ENCODE measurements at regions not wholly inside any gene's neighbourhood (a gene's known extent, or its start where the extent isn't known, plus 50 kb on each side); places are given as distances from the start of the nearest gene placed in this dataset.
"Not testable (repeated sequence)": the region's sequence is repeated elsewhere in the genome, so short reads cannot be mapped to it uniquely, and the experiment has no call there.

DNA sequence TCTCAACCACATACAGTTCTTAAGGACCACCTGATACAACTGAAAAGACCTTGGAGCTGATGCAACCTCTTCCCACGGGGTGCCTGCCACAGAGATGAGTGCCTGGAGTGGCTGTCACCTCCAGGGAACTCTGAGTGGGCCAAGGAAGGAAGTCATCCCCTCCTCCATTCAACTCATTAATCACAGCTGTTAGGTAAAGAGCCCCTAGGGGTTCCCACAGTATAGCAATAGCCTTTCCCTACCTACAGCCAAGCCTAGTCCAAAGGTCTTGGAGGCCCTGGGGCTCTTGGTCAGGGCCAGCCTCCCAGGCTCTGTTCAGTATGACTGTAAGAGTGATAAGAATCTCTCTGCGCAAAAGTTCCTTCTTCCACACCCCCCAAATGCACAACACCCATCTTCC lies 70.4 kb upstream of the NFE2L3 start:
- H3K4me1 ChIP-seq (ENCODE audit: control insufficient read depth in 1 of 2, insufficient read depth in 2 of 2, low read length in 2 of 2): no peaks in the 10 kb centered on the region
- H3K36me3 ChIP-seq (ENCODE audit: control insufficient read depth in 1 of 2, insufficient read depth in 2 of 2, low read length in 2 of 2): no peaks in the 10 kb centered on the region
- H3K9me3 ChIP-seq (ENCODE audit: control insufficient read depth in 1 of 2, low read length in 2 of 2): no peaks in the 10 kb centered on the region
- H3K4me3 ChIP-seq (ENCODE audit: low read depth in 1 of 2, low read length in 2 of 2): no peak overlapping the region
- no peak overlapping the region for H3K27ac ChIP-seq (ENCODE audit: low read length)
- H3K27me3 ChIP-seq (ENCODE audit: low read depth, low read length): peaks cover 8% of the 10 kb centered on the region

- Histone ChIP-seq H3K27me3 (ENCODE audit: low read depth, low read length) (peaks cover 8% of the 10 kb centered on the region), H3K9me3 (ENCODE audit: control insufficient read depth in 1 of 2, low read length in 2 of 2) (no peaks in the 10 kb centered on the region), H3K4me1 (ENCODE audit: control insufficient read depth in 1 of 2, insufficient read depth in 2 of 2, low read length in 2 of 2) (no peaks in the 10 kb centered on the region), H3K4me3 (ENCODE audit: low read depth in 1 of 2, low read length in 2 of 2) (no peak overlapping the region), H3K27ac (ENCODE audit: low read length) (no peak overlapping the region), H3K36me3 (ENCODE audit: control insufficient read depth in 1 of 2, insufficient read depth in 2 of 2, low read length in 2 of 2) (no peaks in the 10 kb centered on the region)
Observed at GRCh38 chr7:26083113-26083512, 68.9 kb upstream of the NFE2L3 start.

DNA sequence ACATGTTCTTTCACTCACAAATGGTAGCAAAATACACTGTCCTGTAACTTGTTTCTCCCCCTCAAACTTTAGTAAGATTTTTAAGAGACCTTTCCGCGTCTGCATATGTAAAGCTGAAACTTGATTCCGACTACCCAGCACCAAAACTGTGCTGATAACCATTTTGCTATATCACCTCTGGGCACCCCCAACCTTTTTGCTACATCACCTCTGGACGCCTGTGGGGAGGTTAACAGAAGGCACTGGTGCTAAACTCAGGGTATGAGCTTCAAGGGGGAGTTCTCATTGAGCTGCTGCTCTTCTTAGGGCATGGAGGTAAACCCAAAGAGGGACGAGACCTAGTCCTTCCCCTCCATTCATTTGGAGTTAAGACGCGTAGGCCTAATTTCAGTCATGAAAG lies 67.6 kb upstream of the NFE2L3 start:
- H3K9me3 ChIP-seq (ENCODE audit: control insufficient read depth in 1 of 2, low read length in 2 of 2): no peaks in the 10 kb centered on the region
- no peak overlapping the region for H3K27ac ChIP-seq (ENCODE audit: low read length)
- no peaks in the 10 kb centered on the region for H3K36me3 ChIP-seq (ENCODE audit: control insufficient read depth in 1 of 2, insufficient read depth in 2 of 2, low read length in 2 of 2)
- no peaks in the 10 kb centered on the region for H3K4me1 ChIP-seq (ENCODE audit: control insufficient read depth in 1 of 2, insufficient read depth in 2 of 2, low read length in 2 of 2)
- H3K4me3 ChIP-seq (ENCODE audit: low read depth in 1 of 2, low read length in 2 of 2): no peak overlapping the region
- peaks cover 4% of the 10 kb centered on the region for H3K27me3 ChIP-seq (ENCODE audit: low read depth, low read length)

- Histone ChIP-seq H3K36me3 (ENCODE audit: control insufficient read depth in 1 of 2, insufficient read depth in 2 of 2, low read length in 2 of 2) (no peaks in the 10 kb centered on the region), H3K27ac (ENCODE audit: low read length) (no peak overlapping the region), H3K27me3 (ENCODE audit: low read depth, low read length) (no peaks in the 10 kb centered on the region), H3K4me1 (ENCODE audit: control insufficient read depth in 1 of 2, insufficient read depth in 2 of 2, low read length in 2 of 2) (peaks cover 0 to 2% of the 10 kb centered on the region in 2 donors), H3K4me3 (ENCODE audit: low read depth in 1 of 2, low read length in 2 of 2) (no peak overlapping the region), H3K9me3 (ENCODE audit: control insufficient read depth in 1 of 2, low read length in 2 of 2) (no peaks in the 10 kb centered on the region)
Observed at GRCh38 chr7:26085771-26086170, 66.2 kb upstream of the NFE2L3 start.

DNA sequence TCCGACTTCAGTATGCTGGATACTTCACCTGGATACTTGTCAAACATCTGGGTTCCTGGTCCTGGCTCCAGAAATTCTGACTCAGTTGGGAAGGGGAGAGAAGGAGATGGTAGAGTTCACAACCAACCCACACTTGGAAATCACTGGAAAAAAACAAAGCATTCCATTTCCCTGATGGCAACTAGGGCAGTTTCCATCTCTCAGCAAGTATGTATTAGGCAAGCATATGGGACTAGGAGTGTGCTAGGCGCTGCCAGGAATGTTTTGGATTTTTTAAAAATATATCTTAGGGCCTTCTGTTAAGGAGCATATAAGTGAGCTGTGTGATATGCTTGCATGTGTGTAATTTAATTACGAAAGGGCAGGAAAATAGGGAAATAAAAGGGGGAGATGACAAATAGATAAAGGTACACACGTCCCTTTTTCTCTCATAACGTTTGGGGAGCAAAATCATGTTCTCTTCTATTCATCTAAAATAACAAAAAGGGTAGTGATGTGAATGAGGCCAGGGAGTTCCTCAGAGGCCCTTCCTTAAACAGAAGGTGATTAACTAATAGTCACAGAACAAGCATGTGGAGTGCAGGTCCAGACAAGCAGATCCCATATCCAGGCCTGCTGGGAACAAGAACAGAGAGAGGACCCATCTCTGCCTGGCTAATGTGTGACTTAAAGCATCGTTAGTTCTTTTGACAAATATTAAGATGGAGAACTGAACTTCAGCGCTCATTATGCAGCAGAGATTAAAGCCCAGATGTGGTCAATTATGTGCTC lies 64.5 kb upstream of the NFE2L3 start:
- no peak overlapping the region for H3K27ac ChIP-seq (ENCODE audit: low read length)
- no peaks in the 10 kb centered on the region for H3K9me3 ChIP-seq (ENCODE audit: control insufficient read depth in 1 of 2, low read length in 2 of 2)
- no peaks in the 10 kb centered on the region for H3K27me3 ChIP-seq (ENCODE audit: low read depth, low read length)
- no peak overlapping the region for H3K4me3 ChIP-seq (ENCODE audit: low read depth in 1 of 2, low read length in 2 of 2)
- H3K4me1 ChIP-seq (ENCODE audit: control insufficient read depth in 1 of 2, insufficient read depth in 2 of 2, low read length in 2 of 2): peaks cover 0 to 6% of the 10 kb centered on the region in 2 donors
- H3K36me3 ChIP-seq (ENCODE audit: control insufficient read depth in 1 of 2, insufficient read depth in 2 of 2, low read length in 2 of 2): no peaks in the 10 kb centered on the region

GRCh38 chr7:26089469-26089868 lies 62.5 kb upstream of the NFE2L3 start:
- H3K27me3 ChIP-seq (ENCODE audit: low read depth, low read length); H3K9me3 ChIP-seq (ENCODE audit: control insufficient read depth in 1 of 2, low read length in 2 of 2); H3K36me3 ChIP-seq (ENCODE audit: control insufficient read depth in 1 of 2, insufficient read depth in 2 of 2, low read length in 2 of 2); H3K4me3 ChIP-seq (ENCODE audit: low read depth in 1 of 2, low read length in 2 of 2); H3K4me1 ChIP-seq (ENCODE audit: control insufficient read depth in 1 of 2, insufficient read depth in 2 of 2, low read length in 2 of 2); H3K27ac ChIP-seq (ENCODE audit: low read length): not testable (repeated sequence)

- no peaks in the 10 kb centered on the region for H3K36me3 ChIP-seq (ENCODE audit: control insufficient read depth in 1 of 2, insufficient read depth in 2 of 2, low read length in 2 of 2)
- no peak overlapping the region for H3K27ac ChIP-seq (ENCODE audit: low read length)
- peaks cover 0 to 6% of the 10 kb centered on the region in 2 donors for H3K4me1 ChIP-seq (ENCODE audit: control insufficient read depth in 1 of 2, insufficient read depth in 2 of 2, low read length in 2 of 2)
- no peaks in the 10 kb centered on the region for H3K9me3 ChIP-seq (ENCODE audit: control insufficient read depth in 1 of 2, low read length in 2 of 2)
- H3K4me3 ChIP-seq (ENCODE audit: low read depth in 1 of 2, low read length in 2 of 2): peak overlapping the region in 1 of 2 donors; percentile 19
- no peaks in the 10 kb centered on the region for H3K27me3 ChIP-seq (ENCODE audit: low read depth, low read length)
Observed at GRCh38 chr7:26090927-26091519, 61.0 kb upstream of the NFE2L3 start.

DNA sequence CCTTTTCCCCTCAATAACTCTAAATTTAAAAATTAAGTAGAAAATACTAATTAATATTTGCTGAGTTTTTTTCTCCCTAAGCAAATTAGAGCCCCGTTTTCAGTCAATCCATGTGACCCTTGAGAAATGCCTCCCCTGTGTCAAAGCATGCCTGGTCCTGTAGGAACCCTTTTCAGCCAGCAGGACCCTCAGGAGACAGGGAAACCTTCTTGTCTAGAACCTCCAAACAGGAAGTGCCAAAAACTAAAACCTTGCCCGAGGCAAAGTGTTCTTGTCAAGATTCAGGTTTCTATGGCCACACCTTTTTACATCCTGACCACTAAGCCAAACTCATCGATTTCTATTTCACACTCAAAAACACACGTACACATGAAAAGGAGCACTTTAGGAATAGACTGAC lies 60.1 kb upstream of the NFE2L3 start:
- Histone ChIP-seq H3K4me3 (ENCODE audit: low read depth in 1 of 2, low read length in 2 of 2) (no peak overlapping the region), H3K4me1 (ENCODE audit: control insufficient read depth in 1 of 2, insufficient read depth in 2 of 2, low read length in 2 of 2) (peaks cover 0 to 6% of the 10 kb centered on the region in 2 donors)

DNA sequence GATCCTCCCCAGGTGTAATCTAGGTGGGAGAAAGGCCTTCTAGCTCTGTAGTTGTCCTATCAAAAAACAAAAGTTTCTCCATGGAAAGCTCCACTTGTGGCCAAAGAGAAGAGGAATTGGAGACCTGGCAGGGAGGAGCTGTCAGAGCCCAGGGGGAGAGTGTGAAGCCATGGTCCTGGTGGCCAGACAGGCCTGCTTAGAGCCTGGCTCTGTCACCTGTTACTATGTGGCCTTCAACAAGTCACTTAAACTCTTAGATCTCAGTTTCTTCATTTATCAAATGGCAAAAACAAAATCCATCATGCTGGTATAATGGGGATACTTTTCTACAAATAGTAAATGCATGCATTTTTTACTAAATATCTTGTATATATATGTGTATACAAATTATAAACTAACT lies 59.0 kb upstream of the NFE2L3 start:
- Histone ChIP-seq H3K27ac (ENCODE audit: low read length) (no peak overlapping the region), H3K9me3 (ENCODE audit: control insufficient read depth in 1 of 2, low read length in 2 of 2) (no peaks in the 10 kb centered on the region), H3K27me3 (ENCODE audit: low read depth, low read length) (no peaks in the 10 kb centered on the region), H3K4me3 (ENCODE audit: low read depth in 1 of 2, low read length in 2 of 2) (no peak overlapping the region), H3K36me3 (ENCODE audit: control insufficient read depth in 1 of 2, insufficient read depth in 2 of 2, low read length in 2 of 2) (no peaks in the 10 kb centered on the region), H3K4me1 (ENCODE audit: control insufficient read depth in 1 of 2, insufficient read depth in 2 of 2, low read length in 2 of 2) (peaks cover 0 to 6% of the 10 kb centered on the region in 2 donors)

More for the DNA sequence above, 60.1 kb upstream of the NFE2L3 start:
- Histone ChIP-seq H3K27ac (ENCODE audit: low read length) (no peak overlapping the region), H3K9me3 (ENCODE audit: control insufficient read depth in 1 of 2, low read length in 2 of 2) (no peaks in the 10 kb centered on the region), H3K27me3 (ENCODE audit: low read depth, low read length) (no peaks in the 10 kb centered on the region), H3K36me3 (ENCODE audit: control insufficient read depth in 1 of 2, insufficient read depth in 2 of 2, low read length in 2 of 2) (no peaks in the 10 kb centered on the region)

DNA sequence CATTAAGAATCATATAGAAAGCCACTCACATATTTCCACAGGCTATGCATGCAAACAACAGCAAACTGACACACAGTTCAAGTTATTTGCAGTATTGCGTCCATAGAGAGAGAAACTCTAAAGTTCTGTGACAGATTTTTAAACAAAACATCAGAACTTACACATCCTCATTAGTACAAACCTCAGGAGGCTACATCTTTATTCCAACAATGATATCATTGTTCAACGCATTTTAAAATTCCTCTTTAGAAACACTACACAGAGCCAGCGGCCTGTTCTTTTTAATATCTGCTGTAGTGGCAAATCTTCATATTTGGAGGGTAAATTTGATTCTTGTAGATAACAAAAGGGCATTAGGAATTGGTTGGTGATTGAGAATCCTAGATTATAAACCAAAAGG lies 55.9 kb upstream of the NFE2L3 start:
- H3K4me1 ChIP-seq (ENCODE audit: control insufficient read depth in 1 of 2, insufficient read depth in 2 of 2, low read length in 2 of 2): peaks cover 0 to under 1% of the 10 kb centered on the region in 2 donors
- H3K4me3 ChIP-seq (ENCODE audit: low read depth in 1 of 2, low read length in 2 of 2): no peak overlapping the region
- no peaks in the 10 kb centered on the region for H3K36me3 ChIP-seq (ENCODE audit: control insufficient read depth in 1 of 2, insufficient read depth in 2 of 2, low read length in 2 of 2)
- H3K9me3 ChIP-seq (ENCODE audit: control insufficient read depth in 1 of 2, low read length in 2 of 2): no peaks in the 10 kb centered on the region
- H3K27me3 ChIP-seq (ENCODE audit: low read depth, low read length): no peaks in the 10 kb centered on the region
- no peak overlapping the region for H3K27ac ChIP-seq (ENCODE audit: low read length)

DNA sequence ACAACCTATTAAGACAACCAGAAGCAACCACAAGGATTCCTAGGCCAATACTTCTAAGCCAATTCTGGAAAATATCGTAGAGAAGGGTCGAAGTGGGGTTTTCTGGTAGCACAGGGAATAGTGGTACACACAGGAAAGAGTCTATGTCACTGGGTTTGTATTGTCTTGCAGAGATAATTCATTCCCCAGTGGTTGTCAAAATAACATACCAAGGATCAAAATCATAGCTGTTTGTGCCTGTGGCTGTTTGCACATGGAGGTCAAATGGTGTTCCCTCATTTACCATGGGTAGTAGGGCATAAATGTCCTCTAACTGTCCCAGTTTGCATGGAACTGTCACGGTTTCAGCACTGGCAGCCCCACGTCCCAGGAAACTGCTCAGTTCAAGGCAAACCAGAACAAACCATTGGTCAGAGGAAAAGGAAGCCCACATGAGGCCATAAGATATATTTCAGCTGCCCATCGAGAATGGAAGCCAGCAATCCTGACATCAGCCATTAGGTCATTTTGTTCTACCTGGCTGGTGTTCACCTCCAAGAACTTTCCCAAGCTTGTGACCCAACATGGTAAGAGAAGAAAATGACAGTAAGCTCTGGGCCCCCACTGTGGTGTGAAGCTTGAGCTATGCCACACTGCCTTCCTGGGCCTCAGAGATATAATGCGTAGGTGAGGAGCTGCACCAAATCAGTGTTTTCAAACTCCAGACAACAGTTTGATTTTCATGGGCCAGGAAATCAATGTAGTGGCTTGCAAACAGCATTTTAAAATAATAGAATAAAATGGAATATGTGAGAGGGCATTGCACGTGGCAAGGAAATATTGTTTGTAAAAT lies 53.9 kb upstream of the NFE2L3 start:
- no peak overlapping the region for H3K27ac ChIP-seq (ENCODE audit: low read length)
- H3K4me3 ChIP-seq (ENCODE audit: low read depth in 1 of 2, low read length in 2 of 2): no peak overlapping the region
- H3K27me3 ChIP-seq (ENCODE audit: low read depth, low read length): no peaks in the 10 kb centered on the region
- H3K4me1 ChIP-seq (ENCODE audit: control insufficient read depth in 1 of 2, insufficient read depth in 2 of 2, low read length in 2 of 2): no peaks in the 10 kb centered on the region
- no peaks in the 10 kb centered on the region for H3K9me3 ChIP-seq (ENCODE audit: control insufficient read depth in 1 of 2, low read length in 2 of 2)
- no peaks in the 10 kb centered on the region for H3K36me3 ChIP-seq (ENCODE audit: control insufficient read depth in 1 of 2, insufficient read depth in 2 of 2, low read length in 2 of 2)

Measured in muscle layer of duodenum (tissue), 2 donors.